D721Med (cell line): ENCODE measurements at regions not wholly inside any gene's neighbourhood (a gene's known extent, or its start where the extent isn't known, plus 50 kb on each side); places are given as distances from the start of the nearest gene placed in this dataset.
A peak's percentile ranks its signal among the peaks of the same experiment; 100 is the strongest.

ENCODE experiments used
- DNase-seq: peaks from one replicate; pipeline ENCODE4 v3.0.0; 2011; ENCODE audit warnings: low spot score; ENCODE audit not compliant: insufficient read length
- FAIRE-seq: peaks from 2 replicates; lab custom pipeline; 2011; peaks lifted over from hg19 to GRCh38; lab: Jason Lieb, UNC
- TF ChIP-seq, protein P1 (sequence below): IDR thresholded peaks from 2 replicates; pipeline ENCODE4 v1.5.1; 2012; ENCODE audit warnings: mild to moderate bottlenecking, control low read depth; ENCODE audit not compliant: insufficient read depth; ENCODE audit errors: missing control alignments

DNA sequence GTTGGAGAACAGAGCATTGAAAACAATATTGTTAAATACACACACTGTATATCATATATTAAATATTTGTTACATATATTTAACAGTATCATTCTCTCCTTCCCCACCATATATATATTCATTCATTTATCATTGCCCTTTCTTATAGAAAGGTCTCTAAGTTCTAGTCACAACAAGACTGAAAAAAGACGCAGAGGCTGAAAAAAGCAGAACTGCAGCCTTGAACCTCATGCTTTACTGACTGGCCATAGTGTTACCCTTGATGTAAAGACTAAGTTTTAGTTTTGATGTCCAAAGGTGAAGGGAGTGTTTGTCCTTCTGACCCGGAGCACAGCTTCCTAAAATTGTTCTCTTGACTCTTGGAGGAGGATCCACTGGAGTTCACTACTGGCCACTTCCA lies 247.9 kb downstream of the PTEN start:
- no peak for FAIRE-seq

DNA sequence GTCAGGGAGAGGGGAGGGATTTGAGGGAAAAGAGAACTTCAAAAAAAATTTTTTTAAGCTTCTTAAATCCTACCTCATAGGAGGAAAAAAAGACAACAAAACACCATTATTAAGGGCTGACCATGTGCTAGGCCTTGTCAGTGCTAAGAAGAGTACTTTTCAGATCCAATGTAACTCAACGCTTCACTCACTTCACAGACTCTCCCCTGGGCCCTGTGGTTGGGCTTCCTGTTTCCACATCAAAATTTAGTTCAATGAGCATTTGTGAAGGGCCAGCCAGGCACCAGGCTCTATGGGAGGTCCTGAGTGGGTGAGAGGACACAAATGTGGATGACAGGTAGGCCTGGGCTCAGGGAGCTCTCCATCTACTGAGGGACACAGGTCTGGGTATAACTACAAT lies 249.8 kb downstream of the PTEN start:
- no peak for DNase-seq
- no peak for FAIRE-seq
- TF ChIP-seq, protein P1, sequence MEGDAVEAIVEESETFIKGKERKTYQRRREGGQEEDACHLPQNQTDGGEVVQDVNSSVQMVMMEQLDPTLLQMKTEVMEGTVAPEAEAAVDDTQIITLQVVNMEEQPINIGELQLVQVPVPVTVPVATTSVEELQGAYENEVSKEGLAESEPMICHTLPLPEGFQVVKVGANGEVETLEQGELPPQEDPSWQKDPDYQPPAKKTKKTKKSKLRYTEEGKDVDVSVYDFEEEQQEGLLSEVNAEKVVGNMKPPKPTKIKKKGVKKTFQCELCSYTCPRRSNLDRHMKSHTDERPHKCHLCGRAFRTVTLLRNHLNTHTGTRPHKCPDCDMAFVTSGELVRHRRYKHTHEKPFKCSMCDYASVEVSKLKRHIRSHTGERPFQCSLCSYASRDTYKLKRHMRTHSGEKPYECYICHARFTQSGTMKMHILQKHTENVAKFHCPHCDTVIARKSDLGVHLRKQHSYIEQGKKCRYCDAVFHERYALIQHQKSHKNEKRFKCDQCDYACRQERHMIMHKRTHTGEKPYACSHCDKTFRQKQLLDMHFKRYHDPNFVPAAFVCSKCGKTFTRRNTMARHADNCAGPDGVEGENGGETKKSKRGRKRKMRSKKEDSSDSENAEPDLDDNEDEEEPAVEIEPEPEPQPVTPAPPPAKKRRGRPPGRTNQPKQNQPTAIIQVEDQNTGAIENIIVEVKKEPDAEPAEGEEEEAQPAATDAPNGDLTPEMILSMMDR = no peak

More for the DNA sequence above, 247.9 kb downstream of the PTEN start:
- TF ChIP-seq, protein P1 = no peak
- no peak for DNase-seq

GRCh38 chr10:88113657-88114272 lies 250.3 kb downstream of the PTEN start:
- DNase-seq (no peak), FAIRE-seq (no peak)
- TF ChIP-seq, protein P1 = no peak

- TF ChIP-seq, protein P1 = peak; percentile 57
- FAIRE-seq (no peak), DNase-seq (no peak)
Observed at GRCh38 chr10:88114368-88114767, 250.9 kb downstream of the PTEN start.

GRCh38 chr10:88115407-88115806 lies 252.0 kb downstream of the PTEN start:
- DNase-seq = no peak
- TF ChIP-seq, protein P1 = no peak
- FAIRE-seq = no peak

DNA sequence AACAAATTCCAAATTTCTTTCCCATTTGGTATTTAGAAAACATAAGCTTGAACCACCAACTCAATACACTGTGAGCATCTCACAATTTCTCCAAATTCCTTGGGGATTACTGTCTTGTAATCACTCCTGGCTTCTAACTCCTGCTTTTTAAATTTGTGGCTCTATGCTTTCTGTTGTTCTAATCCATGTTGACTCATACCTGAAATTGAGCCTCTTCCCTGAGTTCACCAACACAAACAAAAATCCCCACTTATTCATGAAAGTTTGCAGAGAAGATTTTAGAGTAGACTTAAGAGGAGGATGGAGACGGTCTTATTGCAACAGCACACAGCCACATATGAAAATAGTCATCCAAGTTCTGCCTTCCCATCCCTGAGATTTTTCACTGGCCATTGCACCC lies 252.5 kb downstream of the PTEN start:
- TF ChIP-seq, protein P1 = no peak
- DNase-seq (no peak), FAIRE-seq (no peak)

DNA sequence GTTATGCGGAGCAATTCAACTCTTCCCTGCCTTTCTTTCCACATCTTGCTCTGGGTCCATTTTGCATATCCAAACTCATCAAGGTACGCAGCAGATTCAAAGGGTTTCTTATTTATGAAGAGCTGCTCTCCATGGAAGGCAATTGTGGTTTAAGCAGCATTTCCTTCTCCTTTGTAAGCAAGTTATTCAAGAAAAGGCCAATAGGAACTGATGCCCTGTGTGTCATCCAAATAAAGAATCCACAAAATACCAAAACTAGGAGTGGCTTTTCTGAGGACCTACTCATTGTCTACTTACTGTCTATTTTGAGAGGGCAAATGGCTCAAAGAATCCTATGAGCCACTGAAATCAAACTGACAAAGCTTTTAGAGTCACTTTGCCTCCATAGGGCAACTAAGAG lies 253.1 kb downstream of the PTEN start:
- DNase-seq = no peak
- TF ChIP-seq, protein P1 = no peak
- FAIRE-seq = no peak
